Mammary epithelial cell (primary cell): ENCODE measurements at regions not wholly inside any gene's neighbourhood (a gene's known extent, or its start where the extent isn't known, plus 50 kb on each side); places are given as distances from the start of the nearest gene placed in this dataset.

Experiments
- CTCF ChIP-seq, 2 donors: IDR thresholded peaks in 1 of 2; conservative IDR thresholded peaks in 1 of 2; 2 replicates each; pipeline ENCODE4 v1.5.1; 2011 to 2012; ENCODE audit warnings: inconsistent platforms in 2 of 2, low read length in 2 of 2, mild to moderate bottlenecking in 2 of 2, control low read depth in 1 of 2, low read depth in 1 of 2; ENCODE audit not compliant: insufficient read depth in 1 of 2; ENCODE audit errors: extremely low read depth in 1 of 2
- EZH2 ChIP-seq: IDR thresholded peaks from 2 replicates; pipeline ENCODE4 v1.6.1; 2012; ENCODE audit warnings: low read length, inconsistent platforms, borderline replicate concordance

GRCh38 chr14:61603736-61604135 is 91.6 kb upstream of the HIF1A start:
- TF ChIP-seq CTCF (conservative IDR thresholded peaks at IDR 0.05 in 1 of 2, IDR thresholded peaks at IDR 0.05 in 1 of 2; ENCODE audit: extremely low read depth in 1 of 2, insufficient read depth in 1 of 2, low read depth in 1 of 2, low read length in 2 of 2) (no peak), EZH2 (no peak)
